Stimulated activated memory B cell treated with anti-CD40 and anti-IgM and Interleukin-4, amounts not matched to agents 10 μg/mL and 1 μg/mL and 100 μg/mL, for 72 hours (primary cell): ENCODE measurements at regions not wholly inside any gene's neighbourhood (a gene's known extent, or its start where the extent isn't known, plus 50 kb on each side); places are given as distances from the start of the nearest gene placed in this dataset.

Experiments
- ATAC-seq: fragments of 150-1000 bp; cut with Tn5 transposase; 2 replicates; pipeline ENCODE4 v1.10.0; 2021
- H3K27ac Mint-ChIP-seq: one replicate; pipeline ENCODE4 v1.8.0; 2022; ENCODE audit warnings: mild to moderate bottlenecking, mixed read lengths
- H3K27me3 Mint-ChIP-seq: one replicate; pipeline ENCODE4 v1.8.0; 2022; ENCODE audit warnings: mixed read lengths
- H3K36me3 Mint-ChIP-seq: one replicate; pipeline ENCODE4 v1.8.0; 2022; ENCODE audit warnings: mixed read lengths
- H3K4me1 Mint-ChIP-seq: one replicate; pipeline ENCODE4 v1.8.0; 2022; ENCODE audit warnings: mixed read lengths
- H3K4me3 Mint-ChIP-seq: one replicate; pipeline ENCODE4 v1.8.0; 2022; ENCODE audit warnings: mild to moderate bottlenecking, moderate library complexity, mixed read lengths
- H3K9me3 Mint-ChIP-seq: one replicate; pipeline ENCODE4 v1.8.0; 2022; ENCODE audit warnings: mixed read lengths

DNA sequence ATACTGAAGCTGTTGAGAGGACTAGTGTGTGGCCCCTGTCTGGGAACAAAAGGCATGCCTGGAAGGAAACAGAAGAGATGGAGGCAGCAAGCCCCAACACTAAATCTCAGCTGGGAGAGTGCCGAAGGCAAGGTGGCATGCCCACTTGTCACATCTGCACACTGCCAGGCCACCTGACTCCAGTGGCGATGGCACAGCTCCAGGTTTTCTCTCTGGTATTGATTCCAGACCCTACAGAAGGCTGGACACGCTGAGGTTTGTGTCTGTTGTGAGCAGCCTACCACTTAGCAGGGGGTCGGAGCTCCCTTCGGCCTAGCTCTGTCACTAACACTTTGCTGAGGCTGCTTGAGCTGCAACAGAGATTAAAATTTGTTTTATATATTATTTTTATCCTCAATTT is 307.3 kb downstream of the TDRD15 start:
- Mint-ChIP-seq H3K4me1 (no peaks in the 10 kb centered on the region), H3K27me3 (no peaks in the 10 kb centered on the region), H3K36me3 (no peaks in the 10 kb centered on the region), H3K4me3 (no peak overlapping the region), H3K27ac (no peak overlapping the region), H3K9me3 (peaks cover 14% of the 10 kb centered on the region)
- no peak for ATAC-seq

DNA sequence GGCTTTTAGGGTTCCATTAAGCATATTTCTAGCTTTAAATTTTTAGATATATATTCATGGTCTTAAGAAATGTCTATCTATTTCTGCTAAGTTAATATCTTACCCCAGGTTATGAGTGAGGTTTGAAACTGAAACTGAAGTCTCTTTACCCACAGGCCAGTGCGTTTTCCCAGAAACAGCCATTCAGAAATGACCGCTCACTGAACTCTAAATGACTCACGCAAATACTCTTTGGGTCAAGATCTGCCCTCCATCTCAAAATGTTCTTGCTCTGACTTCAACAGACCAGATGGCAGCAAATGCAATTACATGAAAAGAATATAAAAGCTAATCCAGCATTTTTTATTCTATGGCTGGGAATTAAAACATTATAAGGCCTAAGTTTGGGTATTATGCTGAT is 315.2 kb downstream of the TDRD15 start:
- H3K27me3 Mint-ChIP-seq = no peaks in the 10 kb centered on the region
- H3K9me3 Mint-ChIP-seq = peaks cover 5% of the 10 kb centered on the region
- no peaks in the 10 kb centered on the region for H3K36me3 Mint-ChIP-seq
- H3K27ac Mint-ChIP-seq = no peak overlapping the region
- no peaks in the 10 kb centered on the region for H3K4me1 Mint-ChIP-seq
- ATAC-seq = no peak
- H3K4me3 Mint-ChIP-seq = no peak overlapping the region

DNA sequence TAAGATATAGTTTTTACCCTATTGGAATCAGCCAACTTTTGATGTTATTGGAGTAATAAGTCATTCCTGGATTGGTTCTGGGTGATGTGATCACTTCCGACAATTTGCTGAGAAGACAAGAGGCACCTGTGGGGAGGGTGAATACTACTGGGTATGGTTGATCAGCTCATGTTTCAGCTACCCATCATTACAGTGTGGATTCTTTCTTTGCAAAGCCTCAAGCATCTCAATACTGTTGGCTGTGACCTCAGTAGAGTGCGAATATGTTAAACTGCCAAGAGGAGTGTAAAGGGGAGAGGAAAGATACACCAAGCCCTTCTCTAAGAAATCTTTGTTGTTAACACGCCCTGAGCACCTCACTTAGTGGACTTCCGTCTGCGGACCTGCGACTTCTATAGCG is 317.7 kb downstream of the TDRD15 start:
- Mint-ChIP-seq H3K9me3 (no peaks in the 10 kb centered on the region), H3K4me3 (no peak overlapping the region), H3K4me1 (no peaks in the 10 kb centered on the region), H3K27ac (no peak overlapping the region), H3K27me3 (no peaks in the 10 kb centered on the region), H3K36me3 (no peaks in the 10 kb centered on the region)
- ATAC-seq = no peak

DNA sequence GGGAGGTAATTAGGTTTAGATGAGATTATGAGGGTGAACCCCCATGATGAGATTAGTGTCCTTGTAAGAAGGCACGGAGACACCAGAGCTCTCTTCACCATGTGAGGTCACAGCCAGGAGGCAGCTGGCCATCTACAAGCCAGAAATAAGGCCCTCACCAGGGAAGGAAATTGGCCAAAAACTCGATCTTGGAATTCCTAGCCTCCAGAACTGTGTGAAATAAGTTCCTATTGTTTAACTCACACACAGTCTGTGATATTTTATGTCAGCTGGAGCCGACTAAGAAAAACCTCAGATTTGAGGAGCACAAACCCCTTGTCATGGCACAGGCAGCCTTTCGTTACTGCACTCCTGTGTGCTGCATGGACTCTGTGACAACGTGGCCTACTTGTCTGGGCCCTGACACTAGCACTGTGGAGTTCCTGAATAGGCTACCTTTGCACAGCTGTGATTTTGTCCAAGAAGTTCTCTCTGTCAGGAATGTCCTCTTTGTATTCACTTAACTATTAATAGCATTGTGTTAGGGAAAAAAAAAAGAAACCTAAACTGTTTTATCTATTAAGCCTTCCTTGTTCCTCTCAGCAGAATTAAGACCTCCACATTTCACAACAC is 319.8 kb downstream of the TDRD15 start:
- Mint-ChIP-seq H3K9me3 (no peaks in the 10 kb centered on the region), H3K36me3 (no peaks in the 10 kb centered on the region), H3K4me1 (no peaks in the 10 kb centered on the region), H3K27me3 (no peaks in the 10 kb centered on the region), H3K27ac (no peak overlapping the region), H3K4me3 (no peak overlapping the region)
- no peak for ATAC-seq

DNA sequence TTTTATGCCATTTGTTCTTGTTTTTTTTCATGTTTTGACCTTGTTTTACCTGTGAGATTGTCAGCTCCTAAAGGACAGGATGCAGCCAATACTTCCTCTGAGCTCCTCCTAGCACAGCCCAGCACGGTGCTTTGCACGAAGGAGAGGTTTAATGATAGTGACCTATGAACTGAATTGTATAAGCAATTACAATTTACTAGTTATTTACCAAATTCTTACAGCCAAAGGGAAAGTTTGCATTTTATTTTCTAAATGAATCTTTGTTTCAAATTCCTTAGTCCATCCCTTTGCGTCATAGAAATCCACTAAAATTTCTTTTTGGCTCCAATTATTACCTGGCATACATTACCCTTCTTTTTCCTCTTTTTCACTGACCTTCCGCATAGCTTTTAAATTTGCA is 326.1 kb downstream of the TDRD15 start:
- Mint-ChIP-seq H3K36me3 (no peaks in the 10 kb centered on the region), H3K27ac (no peak overlapping the region), H3K4me3 (no peak overlapping the region), H3K9me3 (no peaks in the 10 kb centered on the region), H3K27me3 (no peaks in the 10 kb centered on the region), H3K4me1 (no peaks in the 10 kb centered on the region)
- ATAC-seq = no peak

DNA sequence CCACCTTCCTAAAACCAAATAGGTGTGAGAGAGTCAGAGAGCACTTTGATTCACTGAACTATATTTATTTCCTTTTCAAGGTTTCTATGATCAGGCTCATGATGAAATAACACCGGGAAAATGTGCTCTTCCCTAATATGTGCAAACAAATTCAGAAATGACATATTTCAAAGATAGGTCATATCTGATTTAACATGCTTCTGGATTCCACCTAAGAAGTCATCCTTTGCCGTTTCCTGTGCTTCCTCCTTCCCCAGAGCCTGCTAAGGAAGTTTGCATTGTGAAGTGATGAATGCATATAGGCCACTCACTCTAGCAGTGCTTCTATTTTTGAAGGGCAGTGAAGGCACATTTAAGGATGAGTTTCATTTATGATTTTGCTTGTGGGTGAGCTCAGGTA is 327.6 kb downstream of the TDRD15 start:
- H3K27me3 Mint-ChIP-seq = no peaks in the 10 kb centered on the region
- H3K9me3 Mint-ChIP-seq = no peaks in the 10 kb centered on the region
- no peaks in the 10 kb centered on the region for H3K36me3 Mint-ChIP-seq
- H3K4me3 Mint-ChIP-seq = no peak overlapping the region
- H3K4me1 Mint-ChIP-seq = no peaks in the 10 kb centered on the region
- H3K27ac Mint-ChIP-seq = no peak overlapping the region
- no peak for ATAC-seq

DNA sequence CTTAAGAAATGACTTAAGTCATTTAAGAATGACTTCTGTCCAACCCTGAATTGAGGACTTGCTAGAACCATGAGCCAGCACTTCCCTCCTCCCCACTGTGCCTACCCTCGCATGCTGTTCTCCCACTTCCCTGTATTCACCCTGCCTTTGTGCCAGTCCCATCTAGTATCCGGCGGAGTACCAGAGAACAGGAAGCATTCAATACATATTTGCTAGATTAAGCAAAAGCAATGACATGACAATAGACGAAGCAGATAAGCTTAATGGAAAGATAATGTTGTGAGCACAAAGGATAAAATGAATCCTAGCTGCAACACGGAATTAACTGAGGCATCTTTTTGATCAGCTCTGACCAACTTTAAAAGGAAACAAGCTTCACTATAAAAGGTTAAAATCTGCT is 328.5 kb downstream of the TDRD15 start:
- Mint-ChIP-seq H3K27ac (no peak overlapping the region), H3K9me3 (no peaks in the 10 kb centered on the region), H3K36me3 (no peaks in the 10 kb centered on the region), H3K27me3 (no peaks in the 10 kb centered on the region), H3K4me1 (no peaks in the 10 kb centered on the region), H3K4me3 (no peak overlapping the region)
- ATAC-seq = no peak

GRCh38 chr2:21452678-21453077 is 328.9 kb downstream of the TDRD15 start:
- Mint-ChIP-seq H3K9me3 (no peaks in the 10 kb centered on the region), H3K4me3 (no peak overlapping the region), H3K27me3 (no peaks in the 10 kb centered on the region), H3K4me1 (no peaks in the 10 kb centered on the region), H3K36me3 (no peaks in the 10 kb centered on the region), H3K27ac (no peak overlapping the region)
- no peak for ATAC-seq

- H3K36me3 Mint-ChIP-seq = no peaks in the 10 kb centered on the region
- H3K27ac Mint-ChIP-seq = no peak overlapping the region
- no peaks in the 10 kb centered on the region for H3K27me3 Mint-ChIP-seq
- ATAC-seq = no peak
- no peak overlapping the region for H3K4me3 Mint-ChIP-seq
- H3K4me1 Mint-ChIP-seq = no peaks in the 10 kb centered on the region
- peaks cover 3% of the 10 kb centered on the region for H3K9me3 Mint-ChIP-seq
These were observed 330.1 kb downstream of the TDRD15 start for GRCh38 chr2:21453723-21454450.

- H3K36me3 Mint-ChIP-seq = no peaks in the 10 kb centered on the region
- no peaks in the 10 kb centered on the region for H3K4me1 Mint-ChIP-seq
- no peaks in the 10 kb centered on the region for H3K27me3 Mint-ChIP-seq
- no peak for ATAC-seq
- peaks cover 3% of the 10 kb centered on the region for H3K9me3 Mint-ChIP-seq
- H3K4me3 Mint-ChIP-seq = no peak overlapping the region
- H3K27ac Mint-ChIP-seq = no peak overlapping the region
These were observed 331.1 kb downstream of the TDRD15 start for GRCh38 chr2:21454839-21455238.

DNA sequence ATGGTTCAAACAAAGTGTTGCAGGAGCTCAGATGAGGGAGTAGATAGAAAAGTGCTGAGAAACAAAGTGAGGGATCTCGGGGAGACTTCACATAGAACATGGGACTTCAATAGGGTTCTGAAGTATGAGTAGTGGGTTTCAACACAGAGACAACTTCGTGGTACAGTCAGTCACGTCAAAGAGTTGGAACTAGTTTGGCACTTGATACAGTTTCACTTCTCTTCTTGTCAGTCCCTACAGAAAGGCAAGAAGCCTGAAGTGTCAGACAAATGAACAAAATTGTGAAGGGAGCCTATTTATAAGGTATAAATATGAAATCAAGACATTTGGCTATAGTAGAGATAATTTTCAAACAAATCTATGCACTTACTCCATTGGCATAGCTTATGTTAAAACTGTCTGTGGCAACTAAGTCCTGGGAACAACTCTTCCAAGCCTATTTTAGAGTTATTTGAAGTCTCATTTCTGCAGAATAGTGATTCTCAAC is 338.0 kb downstream of the TDRD15 start:
- Mint-ChIP-seq H3K27ac (no peak overlapping the region), H3K9me3 (peaks cover 3% of the 10 kb centered on the region), H3K4me1 (no peaks in the 10 kb centered on the region), H3K36me3 (no peaks in the 10 kb centered on the region), H3K27me3 (no peaks in the 10 kb centered on the region), H3K4me3 (no peak overlapping the region)
- no peak for ATAC-seq

- Mint-ChIP-seq H3K4me1 (no peaks in the 10 kb centered on the region), H3K27ac (no peak overlapping the region), H3K36me3 (no peaks in the 10 kb centered on the region), H3K27me3 (no peaks in the 10 kb centered on the region), H3K9me3 (no peaks in the 10 kb centered on the region), H3K4me3 (no peak overlapping the region)
- no peak for ATAC-seq
These were observed 342.7 kb downstream of the TDRD15 start for GRCh38 chr2:21466341-21466927.

DNA sequence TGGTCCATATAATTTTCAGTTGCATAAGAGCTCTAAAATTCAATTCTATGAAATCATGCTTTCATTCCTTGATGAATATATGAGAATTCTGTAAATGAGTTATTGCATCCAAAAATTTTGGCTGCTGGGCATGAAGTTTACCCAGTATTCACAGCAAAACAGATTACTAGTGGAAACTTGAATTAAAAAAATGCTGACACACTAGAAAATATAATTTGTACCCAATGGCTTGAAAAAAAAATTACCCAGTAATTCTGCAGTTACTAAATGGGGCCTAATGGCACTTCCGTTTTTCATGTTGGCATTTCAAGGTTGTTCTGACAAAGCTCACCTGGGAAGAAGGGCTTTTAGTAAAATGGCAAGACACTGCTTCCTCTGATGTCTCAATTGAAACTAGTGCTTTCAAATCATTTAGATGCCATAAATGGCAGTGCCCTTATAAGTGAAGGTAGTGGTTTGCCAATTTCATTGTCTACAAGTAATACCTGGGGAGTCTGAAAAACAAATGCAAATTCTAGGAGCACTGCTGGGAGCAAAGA is 343.6 kb downstream of the TDRD15 start:
- H3K27ac Mint-ChIP-seq = no peak overlapping the region
- no peak for ATAC-seq
- no peaks in the 10 kb centered on the region for H3K36me3 Mint-ChIP-seq
- H3K27me3 Mint-ChIP-seq = no peaks in the 10 kb centered on the region
- H3K4me3 Mint-ChIP-seq = no peak overlapping the region
- no peaks in the 10 kb centered on the region for H3K9me3 Mint-ChIP-seq
- H3K4me1 Mint-ChIP-seq = no peaks in the 10 kb centered on the region

DNA sequence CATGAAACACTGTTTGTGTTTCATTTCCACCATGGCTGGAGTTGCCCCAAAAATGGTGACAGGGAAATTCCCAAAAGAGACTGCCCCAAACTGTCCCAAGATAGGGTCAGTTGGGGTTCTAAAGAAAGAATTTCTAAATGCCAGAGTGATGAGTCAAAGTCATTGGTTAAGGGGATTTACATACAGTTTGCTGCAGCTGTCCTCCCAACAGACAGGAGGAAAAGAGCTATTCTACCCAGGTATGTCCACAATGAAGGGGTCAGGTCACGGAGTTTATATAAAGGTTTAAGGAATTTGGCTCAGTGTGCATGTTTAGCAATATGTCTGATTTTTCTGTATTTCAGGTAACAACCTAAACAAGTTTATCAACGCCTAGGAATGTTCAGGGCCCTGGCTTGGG is 344.1 kb downstream of the TDRD15 start:
- no peaks in the 10 kb centered on the region for H3K27me3 Mint-ChIP-seq
- no peaks in the 10 kb centered on the region for H3K4me1 Mint-ChIP-seq
- H3K9me3 Mint-ChIP-seq = no peaks in the 10 kb centered on the region
- no peak overlapping the region for H3K4me3 Mint-ChIP-seq
- no peak for ATAC-seq
- H3K36me3 Mint-ChIP-seq = no peaks in the 10 kb centered on the region
- H3K27ac Mint-ChIP-seq = no peak overlapping the region

- Mint-ChIP-seq H3K36me3 (no peaks in the 10 kb centered on the region), H3K4me3 (no peak overlapping the region), H3K9me3 (no peaks in the 10 kb centered on the region), H3K4me1 (no peaks in the 10 kb centered on the region), H3K27ac (no peak overlapping the region), H3K27me3 (no peaks in the 10 kb centered on the region)
- ATAC-seq = no peak
These were observed 344.9 kb downstream of the TDRD15 start for GRCh38 chr2:21468624-21469023.

DNA sequence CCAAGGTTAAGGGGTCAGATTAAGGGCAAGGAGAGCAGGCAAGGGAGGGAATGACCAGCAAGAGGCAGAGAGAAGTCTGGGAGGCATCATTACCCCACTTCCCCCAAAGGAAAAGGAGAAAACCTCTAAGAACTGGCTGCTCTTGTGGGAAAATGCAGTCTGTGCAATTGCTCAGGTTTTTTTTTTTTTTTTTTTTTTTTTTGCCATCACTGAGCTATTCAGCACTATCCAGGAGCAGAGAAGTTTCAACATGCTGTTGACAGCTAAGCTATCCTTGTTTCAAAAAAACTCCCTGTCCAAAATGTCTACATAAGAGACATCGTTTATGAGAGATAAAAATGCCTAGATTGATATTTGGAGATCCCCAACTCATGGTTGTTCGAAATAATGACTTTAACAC is 345.4 kb downstream of the TDRD15 start:
- no peaks in the 10 kb centered on the region for H3K9me3 Mint-ChIP-seq

More for the DNA sequence above, 345.4 kb downstream of the TDRD15 start:
- Mint-ChIP-seq H3K4me3 (no peak overlapping the region), H3K27me3 (no peaks in the 10 kb centered on the region), H3K4me1 (no peaks in the 10 kb centered on the region), H3K27ac (no peak overlapping the region), H3K36me3 (no peaks in the 10 kb centered on the region)
- ATAC-seq = no peak
